K562 (cell line): ENCODE measurements at regions not wholly inside any gene's neighbourhood (a gene's known extent, or its start where the extent isn't known, plus 50 kb on each side); places are given as distances from the start of the nearest gene placed in this dataset.

Experiments
- ATAC-seq: fragments of 200-7000 bp; cut with Tn5 transposase; 3 replicates; pipeline ENCODE4 v1.9.1; 2020; ENCODE audit warnings: moderate library complexity
- BruUV-seq: library from RNA; stranded (reverse); fragments of 400-500 nt; replicated peaks from 2 replicates; lab custom pipeline; 2021; lab: Mats Ljungman, UMichigan
- CTCF ChIA-PET: fragments of 300-600 bp; formaldehyde crosslinking; extraction: SDS; loops from one replicate; lab custom pipeline; 2021; ENCODE audit warnings: low intra/inter-chr PET ratio; lab: Yijun Ruan, JAX
- POLR2A ChIA-PET: fragments of 300-600, 350-650 bp; sonication (Branson Sonifier 250); formaldehyde crosslinking; extraction: SDS; loops from one replicate; lab custom pipeline; 2021; ENCODE audit warnings: antibody characterized with exemption, inconsistent platforms; lab: Yijun Ruan, JAX
- DNase-seq, 4 experiments: peaks; one replicate each; pipeline versions ENCODE4 v3.0.0 to v3.0.0-alpha.2; 2011 to 2018; ENCODE audit warnings: low spot score in 3 of 4, mixed read lengths in 3 of 4; ENCODE audit errors: extremely low read depth in 1 of 4
- FAIRE-seq: peaks from 2 replicates; lab custom pipeline; 2011; peaks lifted over from hg19 to GRCh38; lab: Jason Lieb, UNC
- H2AFZ ChIP-seq: 2 replicates; pipeline ENCODE4 v1.6.0; 2011; ENCODE audit warnings: low read depth, low read length, control low read depth, inconsistent platforms
- H3K27ac ChIP-seq: fragments of 200-600 bp; 3 replicates; pipeline ENCODE4 v1.8.0; 2011; ENCODE audit warnings: low read depth, mild to moderate bottlenecking, control low read depth, inconsistent platforms, low read length, moderate library complexity, mixed read lengths; ENCODE audit errors: extremely low read depth
- H3K27me3 ChIP-seq, 2 experiments: fragments of 300-600 bp in 1 of 2; 2 replicates in 1 of 2; 3 replicates in 1 of 2; pipeline versions ENCODE4 v1.6.0 to v1.8.0; 2011; ENCODE audit warnings: inconsistent platforms in 2 of 2, low read length in 2 of 2, mild to moderate bottlenecking in 1 of 2, mixed read lengths in 1 of 2, moderate library complexity in 1 of 2; ENCODE audit not compliant: control insufficient read depth in 2 of 2, insufficient read depth in 2 of 2
- H3K36me3 ChIP-seq: fragments of 300-600 bp; 3 replicates; pipeline ENCODE4 v1.8.0; 2011; ENCODE audit warnings: mild to moderate bottlenecking, low read length, inconsistent platforms; ENCODE audit not compliant: control insufficient read depth, insufficient read depth
- H3K4me1 ChIP-seq, 2 experiments: fragments of 200-600 bp in 1 of 2; replicated peaks in 1 of 2; 2 replicates in 1 of 2; 3 replicates in 1 of 2; pipeline versions ENCODE4 v1.5.1 to v1.8.0; 2011; ENCODE audit warnings: inconsistent platforms in 2 of 2, low read length in 2 of 2, mild to moderate bottlenecking in 1 of 2, mixed read lengths in 1 of 2, moderate library complexity in 1 of 2; ENCODE audit not compliant: control insufficient read depth in 2 of 2, insufficient read depth in 2 of 2
- H3K4me2 ChIP-seq: 2 replicates; pipeline ENCODE4 v1.6.1; 2011; ENCODE audit warnings: low read length, control low read depth, inconsistent platforms, mixed read lengths; ENCODE audit not compliant: insufficient read depth
- H3K4me3 ChIP-seq: fragments of 200-600 bp; sonication (generic), shearing (Covaris generic); 2 replicates; pipeline ENCODE4 v1.5.1; 2016; ENCODE audit warnings: control low read depth, inconsistent platforms
- H3K79me2 ChIP-seq: fragments of 200-600 bp; 3 replicates; pipeline ENCODE4 v1.8.0; 2011; ENCODE audit warnings: low read length, inconsistent platforms; ENCODE audit not compliant: control insufficient read depth, insufficient read depth
- H3K9ac ChIP-seq, 2 experiments: 2 replicates each; pipeline versions ENCODE4 v1.6.0 to v1.6.1; 2011; ENCODE audit warnings: low read depth in 2 of 2, low read length in 2 of 2, control low read depth in 1 of 2, inconsistent platforms in 1 of 2, mild to moderate bottlenecking in 1 of 2, mixed read lengths in 1 of 2; ENCODE audit not compliant: insufficient read depth in 1 of 2
- H3K9me1 ChIP-seq: one replicate; pipeline ENCODE4 v1.6.0; 2011; ENCODE audit warnings: inconsistent platforms, mild to moderate bottlenecking, low read length, moderate library complexity; ENCODE audit not compliant: control insufficient read depth, insufficient read depth
- H3K9me3 ChIP-seq: replicated peaks from 2 replicates; pipeline ENCODE4 v1.5.1; 2011; ENCODE audit warnings: low read depth, low read length, inconsistent platforms; ENCODE audit not compliant: control insufficient read depth, insufficient read depth
- H4K20me1 ChIP-seq: replicated peaks from 2 replicates; pipeline ENCODE4 v1.6.1; 2011; ENCODE audit warnings: low read length, inconsistent platforms, mixed read lengths; ENCODE audit not compliant: control insufficient read depth, insufficient read depth
- DACH1 ChIP-seq: fragments of 450-650 bp; IDR thresholded peaks from 2 replicates; pipeline ENCODE4 v1.6.1; 2018; ENCODE audit not compliant: partially characterized antibody
- DEAF1 ChIP-seq: fragments of 450-650 bp; formaldehyde crosslinking; IDR thresholded peaks from 2 replicates; pipeline ENCODE4 v1.4.0; 2020; ENCODE audit warnings: mild to moderate bottlenecking, moderate library complexity
- ELF4 ChIP-seq: fragments of 450-650 bp; formaldehyde crosslinking; IDR thresholded peaks from 2 replicates; pipeline ENCODE4 v1.4.0; 2022; ENCODE audit warnings: missing genetic modification characterization
- HMBOX1 ChIP-seq: sonication (generic); IDR thresholded peaks from 2 replicates; pipeline ENCODE4 v1.6.1; 2016
- NEUROD1 ChIP-seq: fragments of 150-350 bp; IDR thresholded peaks from 2 replicates; pipeline ENCODE4 v1.6.1; 2014; ENCODE audit warnings: borderline replicate concordance, low read length, low read depth; ENCODE audit not compliant: partially characterized antibody
- PRPF4 ChIP-seq: fragments of 200-400 bp; formaldehyde crosslinking; IDR thresholded peaks from one replicate; pipeline ENCODE4 v1.6.1; 2017; ENCODE audit warnings: low read length, low read depth, mild to moderate bottlenecking; ENCODE audit not compliant: insufficient read depth, poor library complexity, severe bottlenecking
- RUNX1 ChIP-seq: sonication (generic); IDR thresholded peaks from 2 replicates; pipeline ENCODE4 v1.6.1; 2016; ENCODE audit warnings: antibody characterized with exemption, low read depth
- ZBTB33 ChIP-seq: sonication (generic); formaldehyde crosslinking; IDR thresholded peaks from 2 replicates; pipeline ENCODE4 v1.8.1; 2023; ENCODE audit warnings: mild to moderate bottlenecking, missing genetic modification reagents
- ZC3H4 ChIP-seq: sonication (generic); formaldehyde crosslinking; IDR thresholded peaks from 2 replicates; pipeline ENCODE4 v1.9.0; 2021; ENCODE audit warnings: missing genetic modification reagents, borderline replicate concordance
- ZFX ChIP-seq: sonication (generic); formaldehyde crosslinking; IDR thresholded peaks from 2 replicates; pipeline ENCODE4 v1.8.0; 2022; ENCODE audit warnings: mild to moderate bottlenecking, missing genetic modification reagents, moderate library complexity
- WGBS: fragments of 100-300 bp; shearing (Covaris generic); methylation state at CpG from one replicate; pipeline ENCODE4 v1.1.6; 2016; ENCODE audit warnings: low coverage, mixed read lengths; ENCODE audit not compliant: insufficient coverage; ENCODE audit errors: missing lambda C conversion rate; 5-methylcytosine and 5-hydroxymethylcytosine counted together
- in situ Hi-C: fragments of 300-500 bp; cut with MboI; formaldehyde crosslinking; loops from 4 replicates; pipeline ENCODE4 v1.15.0; 2018; ENCODE audit warnings: inconsistent platforms, mixed read lengths
- intact Hi-C: fragments of 100-400 bp; cut with micrococcal nuclease; formaldehyde crosslinking; loops from 2 replicates; pipeline ENCODE4 v1.14.2; 2022

GRCh38 chr5:110306650-110307049 lies 419.8 kb downstream of the TMEM232 start:
- H3K9ac ChIP-seq, result no peak overlapping the region
- H3K4me2 ChIP-seq, result no peak overlapping the region
- DNase-seq (no peak), FAIRE-seq (no peak), ATAC-seq (no peak)
- H3K9me3 ChIP-seq, result no peaks in the 10 kb centered on the region; the same call in none of the 2 replicates
- H3K27me3 ChIP-seq, result no peaks in the 10 kb centered on the region
- no TSS peak for BruUV-seq
- in situ Hi-C loops, result no loop called here
- 0% methylated on average over 2 of the region's 2 CpGs for WGBS
- no peak overlapping the region for H3K4me3 ChIP-seq
- H3K36me3 ChIP-seq, result no peaks in the 10 kb centered on the region
- ChIA-PET CTCF (no interaction called here), POLR2A (no interaction called here)
- H3K4me1 ChIP-seq, result no peaks in the 10 kb centered on the region
- no peak for TF ChIP-seq ZFX (CRISPR knock-in tag)
- no peak for TF ChIP-seq ZBTB33
- no peaks in the 10 kb centered on the region for H3K79me2 ChIP-seq
- no peak overlapping the region for H2AFZ ChIP-seq
- no peaks in the 10 kb centered on the region for H4K20me1 ChIP-seq
- H3K9me1 ChIP-seq, result no peaks in the 10 kb centered on the region
- H3K27ac ChIP-seq, result no peak overlapping the region
- intact Hi-C loops, result no loop called here

- BruUV-seq, result no TSS peak
- ChIA-PET CTCF (no interaction called here), POLR2A (no interaction called here)
- H3K27ac ChIP-seq, result no peak overlapping the region
- no peaks in the 10 kb centered on the region for H3K9me1 ChIP-seq
- no peaks in the 10 kb centered on the region for H3K27me3 ChIP-seq
- H3K79me2 ChIP-seq, result no peaks in the 10 kb centered on the region
- H4K20me1 ChIP-seq, result no peaks in the 10 kb centered on the region
- intact Hi-C loops (no loop called here), in situ Hi-C loops (no loop called here)
- no peaks in the 10 kb centered on the region for H3K4me1 ChIP-seq
- no peak for DNase-seq
- TF ChIP-seq DACH1 (no peak), PRPF4 (no peak), NEUROD1 (no peak), ZC3H4 (CRISPR knock-in tag) (no peak), HMBOX1 (no peak), ELF4 (CRISPR knock-in tag) (no peak), DEAF1 (CRISPR knock-in tag) (no peak), RUNX1 (no peak)
- H3K36me3 ChIP-seq, result no peaks in the 10 kb centered on the region
- ATAC-seq, result no peak
- FAIRE-seq, result no peak
- H3K9me3 ChIP-seq, result peaks cover 1% of the 10 kb centered on the region
- 0% methylated on average over 1 of the region's 1 CpG for WGBS
- no peak overlapping the region for H3K9ac ChIP-seq
- H2AFZ ChIP-seq, result no peak overlapping the region
- H3K4me2 ChIP-seq, result no peak overlapping the region
- no peak overlapping the region for H3K4me3 ChIP-seq
Observed at GRCh38 chr5:110309222-110309621, 417.2 kb downstream of the TMEM232 start.
